ENCODE measurements at regions not wholly inside any gene's neighbourhood (a gene's known extent, or its start where the extent isn't known, plus 50 kb on each side); places are given as distances from the start of the nearest gene placed in this dataset.
"Not testable (repeated sequence)": the region's sequence is repeated elsewhere in the genome, so short reads cannot be mapped to it uniquely, and the experiment has no call there.

GRCh38 chr19:27419217-27419616 is 1793.7 kb downstream of the UQCRFS1 start:
- H3K27ac Mint-ChIP-seq; DNase-seq; CTCF ChIA-PET; H3K36me3 Mint-ChIP-seq (ENCODE audit: low read depth); H3K4me3 Mint-ChIP-seq; H3K27me3 Mint-ChIP-seq; H3K4me1 Mint-ChIP-seq; POLR2A ChIA-PET; intact Hi-C loops (cut with micrococcal nuclease); ATAC-seq (ENCODE audit: low read depth): not testable (repeated sequence)
- H3K9me3 Mint-ChIP-seq: peaks cover 45% of the 10 kb centered on the region

- DNase-seq (no peak), ATAC-seq (ENCODE audit: low read depth) (no peak)
- no peak for TF ChIP-seq CTCF (IDR thresholded peaks at IDR 0.05)
- intact Hi-C loops (cut with micrococcal nuclease): no loop called here
- POLR2A ChIA-PET: no interaction called here
- H3K36me3 Mint-ChIP-seq (ENCODE audit: low read depth): no peaks in the 10 kb centered on the region
- no peaks in the 10 kb centered on the region for H3K27me3 Mint-ChIP-seq
- no peak overlapping the region for H3K4me3 Mint-ChIP-seq
- peaks cover 55% of the 10 kb centered on the region for H3K9me3 Mint-ChIP-seq
- H3K27ac Mint-ChIP-seq: no peak overlapping the region
- CTCF ChIA-PET: no interaction called here
- no peaks in the 10 kb centered on the region for H3K4me1 Mint-ChIP-seq
Observed at GRCh38 chr19:27393591-27393990, 1819.4 kb downstream of the UQCRFS1 start.

- Mint-ChIP-seq H3K27ac (no peak overlapping the region), H3K4me3 (no peak overlapping the region), H3K9me3 (peaks cover 58% of the 10 kb centered on the region), H3K36me3 (ENCODE audit: low read depth) (no peaks in the 10 kb centered on the region), H3K4me1 (no peaks in the 10 kb centered on the region), H3K27me3 (no peaks in the 10 kb centered on the region)
- ChIA-PET POLR2A (no interaction called here), CTCF (no interaction called here)
- intact Hi-C loops (cut with micrococcal nuclease): no loop called here
- no peak for DNase-seq
- ATAC-seq (ENCODE audit: low read depth): no peak
- TF ChIP-seq CTCF (IDR thresholded peaks at IDR 0.05): no peak
Observed at GRCh38 chr19:27392027-27392632, 1820.8 kb downstream of the UQCRFS1 start.

GRCh38 chr19:27379306-27379705 is 1833.6 kb downstream of the UQCRFS1 start:
- H3K27me3 Mint-ChIP-seq; CTCF ChIA-PET; POLR2A ChIA-PET; H3K4me1 Mint-ChIP-seq; H3K27ac Mint-ChIP-seq; ATAC-seq (ENCODE audit: low read depth); intact Hi-C loops (cut with micrococcal nuclease); H3K4me3 Mint-ChIP-seq; H3K36me3 Mint-ChIP-seq (ENCODE audit: low read depth); DNase-seq: not testable (repeated sequence)
- peaks cover 47% of the 10 kb centered on the region for H3K9me3 Mint-ChIP-seq

- H3K4me3 Mint-ChIP-seq; H3K27ac Mint-ChIP-seq; H3K36me3 Mint-ChIP-seq (ENCODE audit: low read depth); POLR2A ChIA-PET; H3K4me1 Mint-ChIP-seq; intact Hi-C loops (cut with micrococcal nuclease); H3K27me3 Mint-ChIP-seq; CTCF ChIA-PET; DNase-seq; ATAC-seq (ENCODE audit: low read depth): not testable (repeated sequence)
- H3K9me3 Mint-ChIP-seq: peaks cover 53% of the 10 kb centered on the region
Observed at GRCh38 chr19:27369603-27370002, 1843.3 kb downstream of the UQCRFS1 start.

GRCh38 chr19:27362438-27362837 is 1850.5 kb downstream of the UQCRFS1 start:
- CTCF ChIA-PET; H3K27ac Mint-ChIP-seq; DNase-seq; H3K36me3 Mint-ChIP-seq (ENCODE audit: low read depth); H3K27me3 Mint-ChIP-seq; ATAC-seq (ENCODE audit: low read depth); H3K4me3 Mint-ChIP-seq; intact Hi-C loops (cut with micrococcal nuclease); POLR2A ChIA-PET; H3K4me1 Mint-ChIP-seq: not testable (repeated sequence)
- peaks cover 64% of the 10 kb centered on the region for H3K9me3 Mint-ChIP-seq

GRCh38 chr19:27355581-27355980 is 1857.4 kb downstream of the UQCRFS1 start:
- CTCF ChIA-PET; H3K4me1 Mint-ChIP-seq; intact Hi-C loops (cut with micrococcal nuclease); H3K4me3 Mint-ChIP-seq; H3K27ac Mint-ChIP-seq; ATAC-seq (ENCODE audit: low read depth); H3K27me3 Mint-ChIP-seq; POLR2A ChIA-PET; DNase-seq; H3K36me3 Mint-ChIP-seq (ENCODE audit: low read depth): not testable (repeated sequence)
- H3K9me3 Mint-ChIP-seq: peaks cover 82% of the 10 kb centered on the region

Data from activated B cell treated with CpG ODN at 0.5 μM for 24 hours (primary cell).